Fibroblast of mammary gland (primary cell): ENCODE measurements at regions not wholly inside any gene's neighbourhood (a gene's known extent, or its start where the extent isn't known, plus 50 kb on each side); places are given as distances from the start of the nearest gene placed in this dataset.

Experiments used
- DNase-seq: peaks from one replicate; pipeline ENCODE4 v3.0.0-alpha.2; 2010; ENCODE audit warnings: low read depth
- H3K4me3 ChIP-seq: 2 replicates; pipeline ENCODE4 v1.5.1; 2011; ENCODE audit warnings: low read depth, mild to moderate bottlenecking, low read length, moderate library complexity; ENCODE audit not compliant: control insufficient read depth
- CTCF ChIP-seq: conservative IDR thresholded peaks from 2 replicates; pipeline ENCODE4 v1.5.1; 2011; ENCODE audit warnings: low read depth, low read length, inconsistent platforms; ENCODE audit not compliant: control insufficient read depth, insufficient read depth

GRCh38 chr7:111676167-111676566 lies 113.9 kb upstream of the IMMP2L start:
- no peak for DNase-seq
- no peak overlapping the region for H3K4me3 ChIP-seq
- TF ChIP-seq CTCF, result no peak

GRCh38 chr7:111672901-111673300 lies 110.6 kb upstream of the IMMP2L start:
- DNase-seq, result no peak
- TF ChIP-seq CTCF, result no peak
- no peak overlapping the region for H3K4me3 ChIP-seq

GRCh38 chr7:111671927-111672326 lies 109.6 kb upstream of the IMMP2L start:
- TF ChIP-seq CTCF, result no peak
- no peak overlapping the region for H3K4me3 ChIP-seq
- no peak for DNase-seq

GRCh38 chr7:111668711-111669110 lies 106.4 kb upstream of the IMMP2L start:
- H3K4me3 ChIP-seq, result no peak overlapping the region
- no peak for TF ChIP-seq CTCF
- DNase-seq, result no peak

GRCh38 chr7:111667488-111667887 lies 105.2 kb upstream of the IMMP2L start:
- no peak for DNase-seq
- no peak for TF ChIP-seq CTCF
- H3K4me3 ChIP-seq, result no peak overlapping the region

GRCh38 chr7:111666260-111666659 lies 104.0 kb upstream of the IMMP2L start:
- no peak overlapping the region for H3K4me3 ChIP-seq
- no peak for TF ChIP-seq CTCF
- DNase-seq, result no peak

GRCh38 chr7:111663771-111664170 lies 101.5 kb upstream of the IMMP2L start:
- H3K4me3 ChIP-seq, result no peak overlapping the region
- no peak for TF ChIP-seq CTCF
- DNase-seq, result no peak
